Kidney (tissue), 13 donors: ENCODE measurements at regions not wholly inside any gene's neighbourhood (a gene's known extent, or its start where the extent isn't known, plus 50 kb on each side); places are given as distances from the start of the nearest gene placed in this dataset.

ENCODE experiments used
- DNase-seq, 5 donors: peaks; one replicate each; pipeline ENCODE4 v3.0.0-alpha.2; 2013 to 2020
- FAIRE-seq: peaks from 2 replicates; lab custom pipeline; 2012; peaks lifted over from hg19 to GRCh38; lab: Jason Lieb, UNC
- H3K27ac ChIP-seq, 2 donors: one replicate each; pipeline ENCODE4 v1.7.0; 2013; ENCODE audit warnings: low read depth in 2 of 2, low read length in 2 of 2, inconsistent platforms in 1 of 2
- H3K27me3 ChIP-seq: one replicate; pipeline ENCODE4 v1.7.1; 2013; ENCODE audit warnings: low read length, inconsistent platforms; ENCODE audit not compliant: control insufficient read depth, insufficient read depth
- H3K36me3 ChIP-seq, 3 donors: one replicate each; pipeline versions ENCODE4 v1.7.0 to v1.7.1; 2013; ENCODE audit warnings: low read length in 3 of 3, control low read depth in 1 of 3, inconsistent platforms in 1 of 3; ENCODE audit not compliant: insufficient read depth in 3 of 3, control insufficient read depth in 2 of 3
- H3K4me1 ChIP-seq, 3 donors: one replicate each; pipeline versions ENCODE4 v1.7.0 to v1.7.1; 2013; ENCODE audit warnings: low read length in 3 of 3, inconsistent platforms in 1 of 3, low read depth in 1 of 3; ENCODE audit not compliant: control insufficient read depth in 2 of 3, insufficient read depth in 2 of 3
- H3K4me3 ChIP-seq, 3 donors: one replicate each; pipeline versions ENCODE4 v1.7.0 to v1.8.1; 2013; ENCODE audit warnings: low read length in 3 of 3, control low read depth in 1 of 3, inconsistent platforms in 1 of 3
- H3K9ac ChIP-seq, 3 donors: one replicate each; pipeline versions ENCODE4 v1.7.0 to v1.7.1; 2013; ENCODE audit warnings: low read length in 3 of 3, control low read depth in 1 of 3, inconsistent platforms in 1 of 3
- H3K9me3 ChIP-seq, 3 donors: one replicate each; pipeline versions ENCODE4 v1.7.0 to v1.7.1; 2013; ENCODE audit warnings: low read length in 3 of 3, control low read depth in 1 of 3, inconsistent platforms in 1 of 3; ENCODE audit not compliant: control insufficient read depth in 2 of 3, insufficient read depth in 1 of 3
- CTCF ChIP-seq: IDR thresholded peaks from 3 replicates; pipeline ENCODE4 v1.5.1; 2012; ENCODE audit warnings: mild to moderate bottlenecking, moderate library complexity, borderline replicate concordance; ENCODE audit not compliant: insufficient read depth; ENCODE audit errors: extremely low read depth
- intact Hi-C: fragments of 100-400 bp; cut with DNase I; formaldehyde crosslinking; loops from one replicate; pipeline ENCODE4 v1.11.1; 2022
- donor health status: control.
- donor health status: control.
- donor health status: control.
- donor health status: control.
- donor health status: control.
- donor health status: DM: yes; HTN: yes; CAD: no.
- donor health status: Normal renal cell carcinoma (clear cell type).

GRCh38 chr15:27601239-27601960, 497.7 kb downstream of the OCA2 start:
- H3K4me3 ChIP-seq: no peak overlapping the region
- no peak for TF ChIP-seq CTCF
- H3K9ac ChIP-seq: no peak overlapping the region
- no peaks in the 10 kb centered on the region for H3K9me3 ChIP-seq
- no peaks in the 10 kb centered on the region for H3K36me3 ChIP-seq
- intact Hi-C loops: no loop called here
- no peaks in the 10 kb centered on the region for H3K27me3 ChIP-seq
- DNase-seq (peak in 2 of 5 donors; percentile 5 to 40), FAIRE-seq (no peak)
- H3K27ac ChIP-seq: no peak overlapping the region
- no peaks in the 10 kb centered on the region for H3K4me1 ChIP-seq

- H3K4me3 ChIP-seq: no peak overlapping the region
- no peak overlapping the region for H3K9ac ChIP-seq
- no peak overlapping the region for H3K27ac ChIP-seq
- intact Hi-C loops: no loop called here
- no peak for TF ChIP-seq CTCF
- no peaks in the 10 kb centered on the region for H3K36me3 ChIP-seq
- no peak for DNase-seq
- no peaks in the 10 kb centered on the region for H3K9me3 ChIP-seq
- no peaks in the 10 kb centered on the region for H3K27me3 ChIP-seq
- no peak for FAIRE-seq
- H3K4me1 ChIP-seq: no peaks in the 10 kb centered on the region
Observed at GRCh38 chr15:27599034-27599433, 500.1 kb downstream of the OCA2 start.

- no peak for FAIRE-seq
- TF ChIP-seq CTCF: no peak
- no peak overlapping the region for H3K4me3 ChIP-seq
- no peak overlapping the region for H3K9ac ChIP-seq
- no peaks in the 10 kb centered on the region for H3K9me3 ChIP-seq
- no peaks in the 10 kb centered on the region for H3K36me3 ChIP-seq
- H3K27me3 ChIP-seq: no peaks in the 10 kb centered on the region
- DNase-seq: no peak
- intact Hi-C loops: no loop called here
- no peak overlapping the region for H3K27ac ChIP-seq
- no peaks in the 10 kb centered on the region for H3K4me1 ChIP-seq
Observed at GRCh38 chr15:27598251-27599009, 500.7 kb downstream of the OCA2 start.
